ENCODE measurements at regions not wholly inside any gene's neighbourhood (a gene's known extent, or its start where the extent isn't known, plus 50 kb on each side); places are given as distances from the start of the nearest gene placed in this dataset.

GRCh38 chr1:201712387-201713085 lies 116.4 kb upstream of the IPO9 start:
- FAIRE-seq = no peak
- H3K23ac ChIP-seq (ENCODE audit: insufficient read length) = no peak overlapping the region
- DNase-seq (ENCODE audit: low read depth in 1 of 2, low spot score in 2 of 2) = no peak
- no peak overlapping the region for H2BK15ac ChIP-seq (ENCODE audit: low read length)
- H4K5ac ChIP-seq (ENCODE audit: insufficient read length, low read depth, low read length) = no peak overlapping the region
- H3K4me3 ChIP-seq (ENCODE audit: extremely low read depth in 1 of 4, insufficient read depth in 2 of 4, low read depth in 3 of 4, low read length in 4 of 4) = no peak overlapping the region
- no peaks in the 10 kb centered on the region for H3K79me1 ChIP-seq (ENCODE audit: low read depth, low read length)
- H3K27me3 ChIP-seq (replicated peaks in 1 of 4; ENCODE audit: control insufficient read depth in 3 of 4, extremely low read depth in 1 of 4, insufficient read depth in 3 of 4, low read length in 3 of 4) = no peaks in the 10 kb centered on the region
- H3K36me3 ChIP-seq (ENCODE audit: control insufficient read depth in 2 of 4, insufficient read depth in 4 of 4, low read length in 3 of 4) = no peaks in the 10 kb centered on the region
- no peak overlapping the region for H3K14ac ChIP-seq (ENCODE audit: insufficient read length)
- H4K8ac ChIP-seq (ENCODE audit: extremely low read depth, insufficient read depth, low read length) = no peak overlapping the region; the same call in 1 of the 2 replicates
- TF ChIP-seq SIRT6 (IDR thresholded peaks at IDR 0.05; ENCODE audit: low read length) (no peak), EZH2 (IDR thresholded peaks at IDR 0.05; ENCODE audit: low read depth, low read length, severe bottlenecking) (no peak), BACH1 (IDR thresholded peaks at IDR 0.05; ENCODE audit: low read length) (no peak), RBBP5 (IDR thresholded peaks at IDR 0.05; ENCODE audit: borderline replicate concordance, low read depth, low read length) (no peak), HDAC6 (IDR thresholded peaks at IDR 0.05; ENCODE audit: low read depth, low read length) (no peak), MAFK (IDR thresholded peaks at IDR 0.05; ENCODE audit: low read depth, low read length) (no peak), CREB1 (IDR thresholded peaks at IDR 0.05) (no peak)
- no peaks in the 10 kb centered on the region for H3K9me3 ChIP-seq (ENCODE audit: insufficient read depth in 2 of 2, low read depth in 1 of 2, low read length in 1 of 2)
- H3K4me2 ChIP-seq (ENCODE audit: insufficient read depth in 1 of 2, low read depth in 2 of 2, low read length in 2 of 2) = no peak overlapping the region
- no peak overlapping the region for H2BK12ac ChIP-seq (ENCODE audit: low read depth, low read length)
- WGBS, 2 experiments (ENCODE audit: extremely low coverage in 1 of 2, insufficient coverage in 1 of 2, insufficient read length in 1 of 2, insufficient replicate concordance in 2 of 2, low coverage in 1 of 2, low lambda C conversion rate in 2 of 2, missing lambda C conversion rate in 1 of 2) = 85% methylated on average over 7 of the region's 7 CpGs; no CpG with 5 or more reads in 1 of the 2 experiments
- H3K4me1 ChIP-seq (replicated peaks in 1 of 4; ENCODE audit: control insufficient read depth in 3 of 4, insufficient read depth in 4 of 4, low read length in 3 of 4) = peaks cover 0 to 3% (median 2%) of the 10 kb centered on the region in 4 experiments; a peak in 4 of 7 replicates
- ChIA-PET CTCF (ENCODE audit: partially characterized antibody) (interaction anchor here (0.7 to 28.1 kb wide), 17 partner anchors 9 to 231 kb away, joined by 3 to 823 read pairs (median 4); no protein-coding TSS in a partner anchor), POLR2A (ENCODE audit: partially characterized antibody) (interaction anchor here (0.6 kb wide), 1 partner anchor 117 kb away, joined by 3 read pairs; no protein-coding TSS in a partner anchor)
- H4K20me1 ChIP-seq (replicated peaks in 1 of 2; ENCODE audit: control insufficient read depth in 1 of 2, insufficient read depth in 2 of 2, low read length in 2 of 2) = no peaks in the 10 kb centered on the region
- H3K79me2 ChIP-seq (ENCODE audit: control insufficient read depth in 1 of 2, insufficient read depth in 2 of 2, low read length in 2 of 2) = no peaks in the 10 kb centered on the region
- no peak overlapping the region for H2AK5ac ChIP-seq (ENCODE audit: low read depth, low read length)
- H2BK5ac ChIP-seq (ENCODE audit: low read depth, low read length) = no peak overlapping the region
- no peak overlapping the region for H4K91ac ChIP-seq (replicated peaks; ENCODE audit: insufficient read length, low read length)
- no peak overlapping the region for H3K18ac ChIP-seq (ENCODE audit: extremely low read depth, low read length)
- H3K56ac ChIP-seq (replicated peaks; ENCODE audit: insufficient read length, low read depth, low read length) = no peak overlapping the region
- H3K9ac ChIP-seq (replicated peaks in 1 of 4; ENCODE audit: extremely low read depth in 1 of 4, low read depth in 3 of 4, low read length in 3 of 4) = no peak overlapping the region
- no peak overlapping the region for H3K27ac ChIP-seq (ENCODE audit: low read depth, low read length)
- H2AFZ ChIP-seq (ENCODE audit: low read length) = no peak overlapping the region
- H2BK120ac ChIP-seq (replicated peaks; ENCODE audit: low read depth, low read length) = no peak overlapping the region
- no peak overlapping the region for H2BK20ac ChIP-seq (ENCODE audit: low read length)
- H3K4ac ChIP-seq (replicated peaks; ENCODE audit: insufficient read length, low read depth, low read length) = no peak overlapping the region
- no peaks in the 10 kb centered on the region; the same call in 1 of the 2 replicates for H3K23me2 ChIP-seq (ENCODE audit: low read depth, low read length)

Measured in H1 (cell line).